ENCODE measurements at regions not wholly inside any gene's neighbourhood (a gene's known extent, or its start where the extent isn't known, plus 50 kb on each side); places are given as distances from the start of the nearest gene placed in this dataset.

DNA sequence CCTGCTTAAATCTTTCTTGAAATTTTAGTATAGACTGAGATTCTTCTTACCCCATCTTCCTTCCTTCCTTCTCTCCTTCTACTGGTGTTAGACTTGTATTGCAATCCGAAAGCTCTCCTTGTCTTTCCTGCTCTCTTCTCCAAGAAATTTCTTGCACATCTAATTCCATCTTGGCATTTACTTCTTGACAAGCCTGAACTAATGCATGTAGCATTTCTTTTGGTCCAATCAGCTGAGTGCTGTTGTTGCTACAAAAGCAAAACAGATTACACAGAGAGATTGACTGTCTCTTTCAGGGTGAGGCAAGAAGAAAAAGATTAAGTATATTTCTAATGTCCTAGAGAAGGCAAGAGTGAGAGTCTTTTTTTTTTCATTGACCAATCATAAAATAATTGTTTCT is 51.6 kb upstream of the MAP1B start:
- DNase-seq = no peak
- Histone ChIP-seq H3K36me3 (ENCODE audit: low read depth, missing control alignments) (no peaks in the 10 kb centered on the region), H3K4me3 (no peak overlapping the region), H3K9me3 (no peaks in the 10 kb centered on the region), H3K27ac (no peak overlapping the region), H3K27me3 (no peaks in the 10 kb centered on the region), H3K4me1 (no peaks in the 10 kb centered on the region)
- WGBS, 2 donors = 89 to 96% methylated on average over 1 of the region's 1 CpG
- TF ChIP-seq POLR2A (IDR thresholded peaks at IDR 0.05) (no peak), CTCF (IDR thresholded peaks at IDR 0.05) (no peak)
- intact Hi-C loops (cut with DNase I; ENCODE audit: low total_unique reads) = no loop called here

Measured in testis (tissue), 2 donors.